Naive thymus-derived CD8-positive, alpha-beta T cell (primary cell): ENCODE measurements at regions not wholly inside any gene's neighbourhood (a gene's known extent, or its start where the extent isn't known, plus 50 kb on each side); places are given as distances from the start of the nearest gene placed in this dataset.
"Not testable (repeated sequence)": the region's sequence is repeated elsewhere in the genome, so short reads cannot be mapped to it uniquely, and the experiment has no call there.

Experiments used
- ATAC-seq, 2 donors: fragments of 150-1000 bp; cut with Tn5 transposase in 1 of 2; sonication (Bioruptor Pico), chemical (Tn5 transposase) in 1 of 2; 1 replicate in 1 of 2; 2 replicates in 1 of 2; pipeline ENCODE4 v1.10.0; 2021; ENCODE audit warnings: mild to moderate bottlenecking in 2 of 2, moderate library complexity in 2 of 2
- POLR2A ChIA-PET: fragments of 350-600 bp; sonication (Branson Sonifier 250); formaldehyde crosslinking; loops from one replicate; lab custom pipeline; 2021; ENCODE audit warnings: antibody characterized with exemption; lab: Charles Lee
- DNase-seq, 10 donors: peaks; one replicate each; pipeline versions ENCODE4 v3.0.0 to v3.0.0-alpha.2; 2020 to 2022
- H3K27ac Mint-ChIP-seq, 10 donors: one replicate each; pipeline ENCODE4 v1.8.0; 2020 to 2022; ENCODE audit warnings: mild to moderate bottlenecking in 10 of 10, mixed read lengths in 10 of 10, moderate library complexity in 4 of 10, inconsistent platforms in 1 of 10
- H3K27me3 Mint-ChIP-seq, 5 donors: one replicate each; pipeline ENCODE4 v1.8.0; 2021 to 2022; ENCODE audit warnings: mixed read lengths in 5 of 5
- H3K36me3 Mint-ChIP-seq, 3 donors: one replicate each; pipeline ENCODE4 v1.8.0; 2020 to 2022; ENCODE audit warnings: mixed read lengths in 3 of 3, mild to moderate bottlenecking in 2 of 3, inconsistent platforms in 1 of 3
- H3K4me1 Mint-ChIP-seq, 4 donors: one replicate each; pipeline ENCODE4 v1.8.0; 2021 to 2022; ENCODE audit warnings: mixed read lengths in 4 of 4
- H3K4me3 Mint-ChIP-seq, 10 donors: one replicate each; pipeline ENCODE4 v1.8.0; 2020 to 2022; ENCODE audit warnings: mild to moderate bottlenecking in 10 of 10, mixed read lengths in 10 of 10, moderate library complexity in 6 of 10, inconsistent platforms in 1 of 10
- H3K9me3 Mint-ChIP-seq, 9 donors: one replicate each; pipeline ENCODE4 v1.8.0; 2020 to 2022; ENCODE audit warnings: mixed read lengths in 9 of 9, mild to moderate bottlenecking in 3 of 9, inconsistent platforms in 1 of 9, moderate library complexity in 1 of 9

DNA sequence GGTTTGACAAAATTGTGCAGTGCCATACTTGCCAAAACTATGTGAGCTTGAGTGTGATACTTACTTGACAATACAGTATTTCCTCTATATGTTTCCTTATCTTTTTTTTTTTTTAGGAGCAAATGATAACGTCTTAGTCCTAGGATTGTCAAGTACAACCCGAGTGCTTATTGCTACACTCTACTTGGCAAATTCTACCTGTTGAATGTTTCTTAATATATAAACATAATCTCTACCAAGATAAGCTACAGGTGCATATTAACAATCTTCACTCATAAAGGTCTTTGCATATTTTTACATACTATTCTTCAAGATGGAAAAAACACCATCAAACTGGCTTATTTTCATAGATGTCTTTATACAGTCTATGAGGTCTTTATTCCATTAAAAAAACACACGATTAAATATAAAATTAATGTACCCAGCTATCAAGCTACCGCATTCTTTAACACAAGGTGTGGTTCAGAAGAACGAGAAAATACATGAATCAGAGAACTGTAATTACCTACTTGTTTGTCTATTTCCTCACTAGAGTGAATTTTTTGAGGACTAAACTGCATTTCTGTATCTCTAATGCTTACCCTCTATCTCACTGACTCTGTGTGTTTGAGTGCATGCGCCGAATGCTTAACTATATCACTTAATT, 76.1 kb upstream of the PDSS1 start:
- Mint-ChIP-seq H3K4me3 (peak overlapping the region; percentile 33 to 81 (median 70)), H3K4me1 (peaks cover 0 to 10% (median 4%) of the 10 kb centered on the region in 4 donors), H3K27me3 (peaks cover 4 to 23% (median 12%) of the 10 kb centered on the region in 5 donors), H3K27ac (peak overlapping the region in 5 of 10 donors; percentile 2 to 91 (median 80)), H3K36me3 (no peaks in the 10 kb centered on the region), H3K9me3 (no peaks in the 10 kb centered on the region)
- DNase-seq (no peak), ATAC-seq (no peak)
- POLR2A ChIA-PET: interaction anchor here (1.0 kb wide), 1 partner anchor 10 kb away, joined by 3 read pairs; no protein-coding TSS in a partner anchor

DNA sequence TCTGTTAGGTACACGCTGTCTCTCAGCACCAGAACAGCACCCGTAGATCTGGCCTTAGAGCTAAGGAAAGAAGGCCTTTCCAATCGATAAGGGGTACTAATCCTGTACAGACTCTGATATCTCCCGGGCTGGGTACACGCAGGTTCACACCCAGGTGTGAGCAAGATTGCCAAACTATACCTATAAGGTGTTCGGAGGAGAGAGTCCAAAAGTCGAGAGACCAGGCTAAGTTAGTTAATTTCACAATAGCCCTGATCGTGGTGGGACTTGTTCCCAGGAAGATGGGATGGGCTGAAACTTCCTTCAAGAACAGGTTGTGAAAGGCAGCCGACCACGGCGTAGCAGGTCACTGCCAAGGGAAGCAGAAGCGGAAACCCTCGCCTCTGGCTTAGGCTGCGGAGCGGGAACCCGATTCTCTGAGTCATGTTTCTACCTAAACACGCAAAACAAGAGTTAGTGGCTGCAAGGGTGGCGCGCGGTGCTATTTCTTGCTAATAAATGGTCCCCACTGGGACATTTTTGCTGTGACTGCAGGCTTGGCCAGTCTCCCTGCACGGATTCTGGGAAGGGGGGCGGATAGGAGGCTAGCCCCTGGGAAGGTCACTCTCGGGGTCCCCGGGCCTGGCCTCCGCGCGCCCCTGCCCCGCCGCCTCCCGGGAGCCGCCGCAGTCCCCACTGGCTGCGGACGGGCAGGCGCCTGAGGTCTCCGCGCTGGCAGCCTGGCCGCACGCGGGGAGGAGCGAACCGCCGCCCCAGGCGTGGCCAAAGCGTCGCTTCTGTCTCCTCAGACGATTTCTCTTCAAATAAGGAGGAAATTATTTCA, 75.4 kb upstream of the PDSS1 start:
- Mint-ChIP-seq H3K9me3 (no peaks in the 10 kb centered on the region), H3K27ac (peak overlapping the region in 8 of 10 donors; percentile 2 to 91 (median 68)), H3K4me3 (peak overlapping the region; percentile 33 to 81 (median 70)), H3K36me3 (no peaks in the 10 kb centered on the region), H3K27me3 (peaks cover 4 to 30% (median 12%) of the 10 kb centered on the region in 5 donors), H3K4me1 (peaks cover 0 to 10% (median 4%) of the 10 kb centered on the region in 4 donors)
- DNase-seq (peak in 3 of 10 donors; percentile 9 to 18 (median 15)), ATAC-seq (peak; percentile 73 to 91)
- POLR2A ChIA-PET: interaction anchor here (1.0 kb wide), 1 partner anchor 11 kb away, joined by 3 read pairs; no protein-coding TSS in a partner anchor

DNA sequence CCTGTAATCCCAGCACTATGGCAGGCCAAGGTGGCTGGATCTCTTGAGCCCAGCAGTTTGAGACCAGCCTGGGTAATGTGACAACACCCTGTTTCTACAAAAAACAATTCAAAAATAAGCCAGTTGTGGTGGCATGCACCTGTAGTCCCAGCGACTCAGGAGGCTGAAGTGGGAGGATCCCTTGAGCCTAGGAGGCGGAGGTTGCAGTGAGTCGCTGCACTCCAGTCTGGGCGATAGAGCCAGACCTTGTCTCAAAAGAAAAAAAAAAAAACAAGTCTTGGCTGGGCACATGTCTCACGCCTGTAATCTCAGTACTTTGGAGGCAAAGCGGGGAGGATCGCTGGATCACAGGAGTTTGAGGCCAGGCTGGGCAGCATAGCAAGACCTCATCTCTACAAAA, 74.6 kb upstream of the PDSS1 start:
- Mint-ChIP-seq H3K27ac (peak overlapping the region in 1 of 10 donors; percentile 61), H3K36me3 (no peaks in the 10 kb centered on the region), H3K27me3 (peaks cover 4 to 37% (median 18%) of the 10 kb centered on the region in 5 donors), H3K4me1 (peaks cover 0 to 10% (median 4%) of the 10 kb centered on the region in 4 donors), H3K9me3 (no peaks in the 10 kb centered on the region), H3K4me3 (peak overlapping the region in 7 of 10 donors; percentile 6 to 68 (median 52))
- POLR2A ChIA-PET: no interaction called here
- ATAC-seq (peak in 1 of 2 donors; percentile 20), DNase-seq (no peak)

DNA sequence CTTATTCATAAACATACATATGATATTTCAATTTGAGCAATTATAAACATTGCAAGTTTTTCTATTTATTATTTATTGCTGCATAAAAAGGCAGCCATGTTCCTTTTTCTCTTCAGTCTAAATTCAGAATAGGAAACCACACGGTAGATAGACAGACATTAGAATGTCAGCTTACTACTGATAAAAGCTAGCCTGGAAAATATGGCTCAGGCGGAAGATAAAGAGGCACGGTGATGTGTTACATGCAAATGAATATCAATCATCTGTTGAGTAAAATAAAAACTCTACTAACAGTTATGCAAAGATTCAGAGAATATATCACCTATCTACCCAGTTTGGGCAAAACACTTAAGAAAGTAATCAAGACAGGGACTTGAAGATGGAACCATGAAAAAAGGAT, 73.5 kb upstream of the PDSS1 start:
- ATAC-seq (no peak), DNase-seq (no peak)
- Mint-ChIP-seq H3K4me1 (peaks cover 0 to 10% (median 4%) of the 10 kb centered on the region in 4 donors), H3K27ac (no peak overlapping the region), H3K27me3 (peaks cover 4 to 37% (median 18%) of the 10 kb centered on the region in 5 donors), H3K4me3 (no peak overlapping the region), H3K9me3 (peaks cover 0 to 1% (median 0%) of the 10 kb centered on the region in 9 donors), H3K36me3 (no peaks in the 10 kb centered on the region)
- POLR2A ChIA-PET: no interaction called here

DNA sequence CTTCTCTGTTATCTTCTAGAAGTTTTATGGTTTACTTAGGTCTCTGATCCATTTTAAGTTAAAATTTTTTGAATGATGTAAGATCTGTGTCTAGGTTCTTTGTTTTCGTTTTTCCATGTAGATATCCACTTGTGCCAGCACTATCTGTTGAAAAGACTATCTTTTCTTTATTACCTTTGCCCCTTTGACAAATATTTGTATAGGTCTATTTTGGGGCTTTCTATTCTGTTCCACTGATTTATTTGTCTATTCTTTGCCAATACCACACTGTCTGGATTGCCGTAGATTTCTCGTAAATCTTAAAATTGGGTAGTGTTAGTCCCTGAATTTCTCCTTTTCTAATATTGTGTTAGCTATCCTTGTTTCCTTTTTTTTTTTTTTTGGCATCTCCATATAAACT, 71.4 kb upstream of the PDSS1 start:
- peaks cover 0 to 4% (median 0%) of the 10 kb centered on the region in 9 donors for H3K9me3 Mint-ChIP-seq
- no peaks in the 10 kb centered on the region for H3K36me3 Mint-ChIP-seq
- POLR2A ChIA-PET: no interaction called here
- peaks cover 0 to 10% (median 4%) of the 10 kb centered on the region in 4 donors for H3K4me1 Mint-ChIP-seq
- no peak overlapping the region for H3K27ac Mint-ChIP-seq
- peaks cover 4 to 37% (median 21%) of the 10 kb centered on the region in 5 donors for H3K27me3 Mint-ChIP-seq
- no peak for ATAC-seq
- H3K4me3 Mint-ChIP-seq: no peak overlapping the region
- no peak for DNase-seq

DNA sequence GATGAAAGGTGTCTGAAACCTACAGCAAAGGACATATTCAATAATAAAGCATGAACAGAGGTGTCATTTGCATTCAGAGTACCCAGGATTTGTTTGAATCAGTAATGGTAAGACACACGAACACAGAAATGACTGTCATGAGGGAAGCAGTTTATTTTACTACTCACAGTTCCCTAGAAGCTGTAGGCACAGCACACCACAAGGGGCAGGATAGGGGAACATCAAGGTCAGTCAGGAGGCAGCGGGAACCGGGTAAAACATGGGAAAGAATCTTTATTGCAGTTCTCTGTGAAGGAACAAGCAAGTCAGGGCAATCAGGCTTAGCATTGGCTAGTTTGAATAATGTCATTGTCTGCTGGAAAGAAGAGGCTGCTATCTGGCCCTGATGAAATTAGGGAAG, 70.2 kb upstream of the PDSS1 start:
- Mint-ChIP-seq H3K4me1 (peaks cover 0 to 6% (median 2%) of the 10 kb centered on the region in 4 donors), H3K36me3 (no peaks in the 10 kb centered on the region), H3K4me3 (no peak overlapping the region), H3K27ac (no peak overlapping the region), H3K9me3 (peaks cover 0 to 4% (median 0%) of the 10 kb centered on the region in 9 donors), H3K27me3 (peaks cover 4 to 37% (median 21%) of the 10 kb centered on the region in 5 donors)
- ATAC-seq (no peak), DNase-seq (no peak)
- POLR2A ChIA-PET: no interaction called here

DNA sequence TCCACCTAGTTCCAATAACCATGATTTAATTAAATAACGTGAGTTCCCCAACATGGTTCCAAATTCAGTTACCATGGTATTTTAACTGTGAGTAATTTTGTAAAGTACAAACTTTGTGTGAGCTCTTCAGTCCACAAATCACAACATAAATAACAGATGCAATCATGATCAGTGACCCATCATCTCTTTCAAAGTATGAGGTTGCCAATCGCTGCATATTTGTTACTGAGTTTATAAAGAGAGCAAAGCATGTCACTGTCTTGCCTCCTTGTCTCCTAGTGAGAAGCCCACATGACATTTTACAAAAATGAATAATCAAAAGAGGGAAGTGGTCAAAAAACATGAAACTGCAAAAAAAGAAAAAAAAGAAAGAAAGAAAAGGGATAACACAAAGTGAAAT, 69.1 kb upstream of the PDSS1 start:
- ATAC-seq (no peak), DNase-seq (no peak)
- Mint-ChIP-seq H3K27me3 (peaks cover 3 to 37% (median 21%) of the 10 kb centered on the region in 5 donors), H3K27ac (no peak overlapping the region), H3K4me1 (peaks cover 0 to 2% (median 0%) of the 10 kb centered on the region in 4 donors), H3K36me3 (peaks cover 0 to 6% (median 0%) of the 10 kb centered on the region in 3 donors), H3K4me3 (no peak overlapping the region), H3K9me3 (peaks cover 0 to 9% (median 3%) of the 10 kb centered on the region in 9 donors)
- POLR2A ChIA-PET: no interaction called here

DNA sequence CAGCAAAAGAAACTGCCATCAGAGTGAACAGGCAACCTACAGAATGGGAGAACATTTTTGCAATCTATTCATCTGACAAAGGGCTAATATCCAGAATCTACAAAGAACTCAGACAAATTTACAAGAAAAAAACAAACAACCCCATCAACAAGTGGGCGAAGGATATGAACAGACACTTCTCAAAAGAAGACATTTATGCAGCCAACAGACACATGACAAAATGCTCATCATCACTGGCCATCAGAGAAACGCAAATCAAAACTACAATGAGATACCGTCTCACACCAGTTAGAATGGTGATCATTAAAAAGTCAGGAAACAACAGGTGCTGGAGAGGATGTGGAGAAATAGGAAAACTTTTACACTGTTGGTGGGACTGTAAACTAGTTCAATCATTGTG, 65.3 kb upstream of the PDSS1 start:
- peaks cover 0 to 11% (median 3%) of the 10 kb centered on the region in 9 donors for H3K9me3 Mint-ChIP-seq
- DNase-seq, H3K4me1 Mint-ChIP-seq, H3K27ac Mint-ChIP-seq, POLR2A ChIA-PET, H3K4me3 Mint-ChIP-seq, ATAC-seq, H3K36me3 Mint-ChIP-seq: not testable (repeated sequence)
- H3K27me3 Mint-ChIP-seq: peaks cover 0 to 13% (median 9%) of the 10 kb centered on the region in 5 donors

DNA sequence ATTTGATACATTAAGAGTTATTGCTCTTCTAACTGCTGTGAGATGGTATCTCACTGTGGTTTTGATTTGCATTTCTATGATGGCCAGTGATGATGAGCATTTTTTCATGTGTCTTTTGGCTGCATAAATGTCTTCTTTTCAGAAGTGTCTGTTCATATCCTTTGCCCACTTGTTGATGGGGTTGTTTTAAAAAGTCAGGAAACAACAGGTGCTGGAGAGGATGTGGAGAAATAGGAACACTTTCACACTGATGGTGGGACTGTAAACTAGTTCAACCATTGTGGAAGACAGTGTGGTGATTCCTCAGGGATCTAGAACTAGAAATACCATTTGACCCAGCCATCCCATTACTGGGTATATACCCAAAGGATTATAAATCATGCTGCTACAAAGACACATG, 63.4 kb upstream of the PDSS1 start:
- ATAC-seq, H3K4me1 Mint-ChIP-seq, H3K36me3 Mint-ChIP-seq, DNase-seq, H3K4me3 Mint-ChIP-seq, POLR2A ChIA-PET, H3K27me3 Mint-ChIP-seq: not testable (repeated sequence)
- H3K27ac Mint-ChIP-seq: peak overlapping the region in 1 of 10 donors; percentile 1
- H3K9me3 Mint-ChIP-seq: peaks cover 0 to 11% (median 3%) of the 10 kb centered on the region in 9 donors

DNA sequence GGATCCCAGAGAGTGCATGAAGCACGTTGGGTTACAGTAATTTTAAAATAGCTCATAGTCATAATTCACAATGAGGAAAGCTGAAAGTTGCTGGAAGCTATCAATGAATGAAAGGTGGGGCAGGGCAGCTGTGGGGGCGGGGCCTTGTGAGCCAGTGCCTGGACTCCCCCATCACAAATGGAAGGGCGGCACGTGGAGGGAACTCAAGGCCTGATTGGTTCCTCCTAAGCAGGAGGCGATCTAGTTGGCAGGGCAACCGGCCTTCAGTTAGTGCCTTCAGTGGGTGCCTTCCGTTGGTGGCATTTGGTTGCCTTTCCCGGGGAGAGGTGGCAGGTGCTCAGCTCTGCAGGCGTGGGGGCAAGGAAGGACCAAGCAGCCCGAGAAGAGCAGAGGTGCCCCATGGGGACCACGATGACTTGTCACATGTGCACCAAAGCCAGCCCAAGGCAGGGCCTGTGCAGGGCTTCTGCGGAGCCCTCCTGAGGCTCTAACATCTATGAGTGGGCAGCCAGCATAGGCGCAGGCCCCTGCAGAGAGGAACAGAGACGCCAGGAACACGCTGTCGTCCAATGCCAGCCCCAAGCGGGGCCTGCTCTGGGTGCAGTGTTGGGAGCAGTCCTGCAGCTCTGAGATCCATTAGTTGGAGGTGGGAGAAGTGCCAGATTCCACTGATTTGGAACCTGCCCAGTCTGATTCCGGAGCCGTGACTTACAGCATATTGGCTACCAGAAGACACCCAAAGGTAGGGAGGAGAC, 59.8 kb upstream of the PDSS1 start:
- DNase-seq (no peak), ATAC-seq (no peak)
- no peak overlapping the region for H3K4me3 Mint-ChIP-seq
- peaks cover 0 to 7% (median 0%) of the 10 kb centered on the region in 3 donors for H3K36me3 Mint-ChIP-seq
- POLR2A ChIA-PET: no interaction called here
- H3K27ac Mint-ChIP-seq: peak overlapping the region in 1 of 10 donors; percentile 65
- H3K27me3 Mint-ChIP-seq: peaks cover 0 to 3% (median 0%) of the 10 kb centered on the region in 5 donors
- H3K4me1 Mint-ChIP-seq: peaks cover 0 to 4% (median 2%) of the 10 kb centered on the region in 4 donors
- H3K9me3 Mint-ChIP-seq: peaks cover 0 to 9% (median 3%) of the 10 kb centered on the region in 9 donors

DNA sequence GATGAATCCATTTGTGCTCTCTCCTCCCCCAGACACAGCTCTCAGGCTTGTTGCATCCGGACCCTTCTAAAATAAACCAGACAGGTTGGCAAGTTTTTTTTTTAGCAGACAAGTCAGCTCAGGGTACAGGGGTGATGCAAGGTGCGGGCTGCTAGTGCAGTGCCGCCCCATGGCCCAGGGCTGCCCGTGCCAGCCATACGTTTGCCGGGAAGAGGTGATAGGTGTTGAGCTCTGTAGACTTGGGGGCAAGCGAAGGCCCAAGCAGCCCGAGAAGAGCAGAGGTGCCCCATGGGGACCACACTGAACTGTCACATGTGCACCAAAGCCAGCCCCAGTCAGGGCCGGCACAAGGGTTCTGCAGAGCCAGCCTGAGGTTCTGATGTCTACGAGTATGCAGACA, 57.1 kb upstream of the PDSS1 start:
- peak overlapping the region in 5 of 10 donors; percentile 25 to 73 (median 62) for H3K27ac Mint-ChIP-seq
- DNase-seq (no peak), ATAC-seq (no peak)
- POLR2A ChIA-PET: interaction anchor here (0.6 kb wide), 1 partner anchor 79 kb away, joined by 3 read pairs; no protein-coding TSS in a partner anchor
- H3K4me3 Mint-ChIP-seq: no peak overlapping the region
- H3K9me3 Mint-ChIP-seq: no peaks in the 10 kb centered on the region
- peaks cover 0 to 5% (median 4%) of the 10 kb centered on the region in 4 donors for H3K4me1 Mint-ChIP-seq
- H3K36me3 Mint-ChIP-seq: no peaks in the 10 kb centered on the region
- no peaks in the 10 kb centered on the region for H3K27me3 Mint-ChIP-seq
